CD14-positive monocyte (primary cell): ENCODE measurements at regions not wholly inside any gene's neighbourhood (a gene's known extent, or its start where the extent isn't known, plus 50 kb on each side); places are given as distances from the start of the nearest gene placed in this dataset.

Source experiments
- DNase-seq, 3 donors: peaks; one replicate each; pipeline ENCODE4 v3.0.0-alpha.2; 2011 to 2022
- H2AFZ ChIP-seq: 2 replicates; pipeline ENCODE4 v1.6.0; 2012; ENCODE audit warnings: mild to moderate bottlenecking, low read depth, low read length, inconsistent platforms; ENCODE audit not compliant: insufficient read depth, poor library complexity, severe bottlenecking
- H3K27ac ChIP-seq, 2 donors: 1 replicate in 1 of 2; 2 replicates in 1 of 2; pipeline ENCODE4 v1.5.1; 2012 to 2013; ENCODE audit warnings: low read length in 2 of 2, control low read depth in 1 of 2, inconsistent platforms in 1 of 2, low read depth in 1 of 2, mild to moderate bottlenecking in 1 of 2
- H3K27me3 ChIP-seq, 2 donors: one replicate each; pipeline versions ENCODE4 v1.6.0 to v1.6.1; 2011 to 2013; ENCODE audit warnings: low read length in 2 of 2; ENCODE audit not compliant: control insufficient read depth in 2 of 2, insufficient read depth in 2 of 2
- H3K36me3 ChIP-seq, 2 donors: replicated peaks in 1 of 2; 1 replicate in 1 of 2; 2 replicates in 1 of 2; pipeline versions ENCODE4 v1.5.1 to v1.6.1; 2012 to 2013; ENCODE audit warnings: low read length in 2 of 2, control low read depth in 1 of 2, inconsistent platforms in 1 of 2, mild to moderate bottlenecking in 1 of 2; ENCODE audit not compliant: insufficient read depth in 2 of 2, control insufficient read depth in 1 of 2
- H3K4me1 ChIP-seq, 2 donors: 1 replicate in 1 of 2; 2 replicates in 1 of 2; pipeline versions ENCODE4 v1.5.1 to v1.6.1; 2012 to 2013; ENCODE audit warnings: low read length in 2 of 2, control low read depth in 1 of 2, inconsistent platforms in 1 of 2, mild to moderate bottlenecking in 1 of 2, moderate library complexity in 1 of 2; ENCODE audit not compliant: insufficient read depth in 2 of 2, control insufficient read depth in 1 of 2
- H3K4me2 ChIP-seq: replicated peaks from 2 replicates; pipeline ENCODE3; 2012; ENCODE audit warnings: low read length, moderate library complexity, mild to moderate bottlenecking; ENCODE audit not compliant: poor library complexity, severe bottlenecking; ENCODE audit errors: extremely low read depth
- H3K4me3 ChIP-seq, 3 experiments: fragments of 200-600 bp in 1 of 3; sonication (generic) in 1 of 3; replicated peaks in 1 of 3; 1 replicate in 2 of 3; 2 replicates in 1 of 3; pipeline ENCODE4 v1.5.1; 2011 to 2013; ENCODE audit warnings: low read length in 3 of 3, mild to moderate bottlenecking in 3 of 3, control low read depth in 2 of 3, low read depth in 2 of 3, inconsistent platforms in 1 of 3, moderate library complexity in 1 of 3
- H3K79me2 ChIP-seq: 2 replicates; pipeline ENCODE4 v1.6.0; 2012; ENCODE audit warnings: mild to moderate bottlenecking, control low read depth, inconsistent platforms, low read length, moderate library complexity; ENCODE audit not compliant: insufficient read depth
- H3K9ac ChIP-seq: 2 replicates; pipeline ENCODE4 v1.6.0; 2017; ENCODE audit warnings: low read length, mild to moderate bottlenecking; ENCODE audit not compliant: insufficient read depth, poor library complexity, severe bottlenecking
- H3K9me3 ChIP-seq, 2 donors: replicated peaks in 1 of 2; 1 replicate in 1 of 2; 2 replicates in 1 of 2; pipeline versions ENCODE4 v1.5.1 to v1.6.1; 2012 to 2013; ENCODE audit warnings: low read length in 2 of 2, control low read depth in 1 of 2; ENCODE audit not compliant: control insufficient read depth in 1 of 2, insufficient read depth in 1 of 2
- H4K20me1 ChIP-seq: 2 replicates; pipeline ENCODE4 v1.6.0; 2012; ENCODE audit warnings: mild to moderate bottlenecking, low read length, control low read depth, moderate library complexity; ENCODE audit not compliant: insufficient read depth
- H3K27ac Mint-ChIP-seq, 7 donors: one replicate each; pipeline ENCODE4 v1.8.0; 2020; ENCODE audit warnings: mild to moderate bottlenecking in 7 of 7, mixed read lengths in 7 of 7, moderate library complexity in 6 of 7, inconsistent platforms in 2 of 7
- H3K27me3 Mint-ChIP-seq, 3 donors: one replicate each; pipeline ENCODE4 v1.8.0; 2021 to 2022; ENCODE audit warnings: low read depth in 3 of 3, mild to moderate bottlenecking in 3 of 3, mixed read lengths in 3 of 3, moderate library complexity in 3 of 3, inconsistent platforms in 1 of 3
- H3K36me3 Mint-ChIP-seq, 2 donors: one replicate each; pipeline ENCODE4 v1.8.0; 2020; ENCODE audit warnings: mixed read lengths in 2 of 2, inconsistent platforms in 1 of 2, mild to moderate bottlenecking in 1 of 2
- H3K4me1 Mint-ChIP-seq: one replicate; pipeline ENCODE4 v1.8.0; 2020; ENCODE audit warnings: mild to moderate bottlenecking, mixed read lengths
- H3K4me3 Mint-ChIP-seq, 2 donors: one replicate each; pipeline ENCODE4 v1.8.0; 2020; ENCODE audit warnings: mild to moderate bottlenecking in 2 of 2, mixed read lengths in 2 of 2, moderate library complexity in 1 of 2
- H3K9me3 Mint-ChIP-seq, 7 donors: one replicate each; pipeline ENCODE4 v1.8.0; 2020 to 2022; ENCODE audit warnings: mixed read lengths in 7 of 7, mild to moderate bottlenecking in 6 of 7, moderate library complexity in 6 of 7, inconsistent platforms in 2 of 7
- CTCF ChIP-seq: fragments of 200-600 bp; IDR thresholded peaks from one replicate; pipeline ENCODE4 v1.8.0; 2022; ENCODE audit warnings: antibody characterized with exemption, mild to moderate bottlenecking
- WGBS: methylation state at CpG from one replicate; pipeline ENCODE4 v1.1.5; 2013; ENCODE audit warnings: missing lambda C conversion rate; ENCODE audit not compliant: insufficient coverage; 5-methylcytosine and 5-hydroxymethylcytosine counted together
- intact Hi-C, 2 donors: fragments of 100-400 bp; cut with micrococcal nuclease; formaldehyde crosslinking; loops; one replicate each; pipeline versions ENCODE4 v1.15.0 to v1.15.1; 2023

GRCh38 chr2:105496271-105496670 is 97.4 kb upstream of the FHL2 start:
- H3K27me3 ChIP-seq = no peaks in the 10 kb centered on the region
- no peaks in the 10 kb centered on the region for H3K4me1 Mint-ChIP-seq
- no peaks in the 10 kb centered on the region for H4K20me1 ChIP-seq
- no peak overlapping the region for H3K4me2 ChIP-seq
- WGBS = 83% methylated on average over 1 of the region's 3 CpGs
- H3K4me3 ChIP-seq = no peak overlapping the region
- H3K9ac ChIP-seq = no peak overlapping the region
- no peaks in the 10 kb centered on the region for H3K36me3 Mint-ChIP-seq
- H3K27ac Mint-ChIP-seq = no peak overlapping the region
- no peak for TF ChIP-seq CTCF
- no peaks in the 10 kb centered on the region for H3K36me3 ChIP-seq
- H3K27ac ChIP-seq = no peak overlapping the region
- peaks cover 0 to 5% of the 10 kb centered on the region in 2 donors for H3K9me3 ChIP-seq
- H2AFZ ChIP-seq = no peak overlapping the region
- no peak overlapping the region for H3K4me3 Mint-ChIP-seq
- no peaks in the 10 kb centered on the region for H3K4me1 ChIP-seq
- no peak for DNase-seq
- intact Hi-C loops = no loop called here
- H3K27me3 Mint-ChIP-seq = peaks cover 2 to 6% (median 3%) of the 10 kb centered on the region in 3 donors
- peaks cover 4 to 26% (median 15%) of the 10 kb centered on the region in 7 donors for H3K9me3 Mint-ChIP-seq
- no peaks in the 10 kb centered on the region for H3K79me2 ChIP-seq

- intact Hi-C loops = no loop called here
- 95% methylated on average over 6 of the region's 13 CpGs for WGBS
- no peak for TF ChIP-seq CTCF
These were observed 96.0 kb upstream of the FHL2 start for GRCh38 chr2:105494683-105495425.

More at GRCh38 chr2:105494683-105495425, 96.0 kb upstream of the FHL2 start:
- Mint-ChIP-seq H3K4me3 (no peak overlapping the region), H3K27me3 (peaks cover 2 to 6% (median 3%) of the 10 kb centered on the region in 3 donors), H3K4me1 (no peaks in the 10 kb centered on the region), H3K27ac (no peak overlapping the region), H3K9me3 (peaks cover 4 to 20% (median 13%) of the 10 kb centered on the region in 7 donors), H3K36me3 (no peaks in the 10 kb centered on the region)
- Histone ChIP-seq H3K9ac (no peak overlapping the region), H3K36me3 (no peaks in the 10 kb centered on the region), H3K9me3 (peaks cover 0 to 5% of the 10 kb centered on the region in 2 donors), H2AFZ (no peak overlapping the region), H3K4me1 (no peaks in the 10 kb centered on the region), H3K4me2 (no peak overlapping the region), H3K79me2 (no peaks in the 10 kb centered on the region), H4K20me1 (no peaks in the 10 kb centered on the region), H3K27me3 (no peaks in the 10 kb centered on the region), H3K27ac (no peak overlapping the region), H3K4me3 (no peak overlapping the region)
- no peak for DNase-seq
